ENCODE measurements at regions not wholly inside any gene's neighbourhood (a gene's known extent, or its start where the extent isn't known, plus 50 kb on each side); places are given as distances from the start of the nearest gene placed in this dataset.

GRCh38 chr6:165967810-165968407 is 199.7 kb downstream of the TBXT start:
- ChIA-PET POLR2A (no interaction called here), CTCF (no interaction called here)
- FAIRE-seq = no peak

More at GRCh38 chr6:165967810-165968407, 199.7 kb downstream of the TBXT start:
- Histone ChIP-seq H3K9me3 (replicated peaks; ENCODE audit: control insufficient read depth, insufficient read depth, low read length) (no peaks in the 10 kb centered on the region), H3K4me1 (ENCODE audit: control insufficient read depth, extremely low read depth, insufficient read depth, low read length) (no peaks in the 10 kb centered on the region), H4K20me1 (replicated peaks; ENCODE audit: control insufficient read depth, extremely low read depth, insufficient read depth, low read length) (no peaks in the 10 kb centered on the region), H3K9ac (replicated peaks; ENCODE audit: extremely low read depth, insufficient read depth, low read length) (no peak overlapping the region), H3K27ac (ENCODE audit: insufficient read depth, low read depth, low read length) (no peak overlapping the region), H3K4me2 (ENCODE audit: insufficient read depth, low read length) (no peak overlapping the region), H3K36me3 (ENCODE audit: control insufficient read depth in 2 of 2, extremely low read depth in 1 of 2, insufficient read depth in 2 of 2, low read length in 2 of 2) (no peaks in the 10 kb centered on the region), H3K27me3 (ENCODE audit: control insufficient read depth in 2 of 2, insufficient read depth in 2 of 2, low read length in 2 of 2) (no peaks in the 10 kb centered on the region), H2AFZ (ENCODE audit: low read depth, low read length) (no peak overlapping the region), H3K9me1 (replicated peaks; ENCODE audit: control insufficient read depth, extremely low read depth, insufficient read depth, low read length) (no peaks in the 10 kb centered on the region), H3K79me2 (ENCODE audit: control insufficient read depth, insufficient read depth, low read length) (no peaks in the 10 kb centered on the region), H3K4me3 (replicated peaks in 1 of 3; ENCODE audit: insufficient read depth in 1 of 3, low read depth in 1 of 3, low read length in 3 of 3) (no peak overlapping the region)
- TF ChIP-seq CTCF (IDR thresholded peaks at IDR 0.05; ENCODE audit: extremely low read depth in 1 of 2, insufficient read depth in 1 of 2, low read depth in 1 of 2, low read length in 2 of 2) = no peak
- TF ChIP-seq POLR2A (IDR thresholded peaks at IDR 0.05; ENCODE audit: low read depth, low read length) = no peak
- TF ChIP-seq FOS (IDR thresholded peaks at IDR 0.05; ENCODE audit: borderline replicate concordance, insufficient read depth, low read length) = no peak
- TF ChIP-seq GATA2 (IDR thresholded peaks at IDR 0.05; ENCODE audit: insufficient read depth, insufficient read length, low read depth, low read length) = no peak
- no peak for TF ChIP-seq MYC (IDR thresholded peaks at IDR 0.05; ENCODE audit: low read depth, low read length)
- TF ChIP-seq EZH2 (IDR thresholded peaks at IDR 0.05; ENCODE audit: borderline replicate concordance, low read depth, low read length, severe bottlenecking) = no peak
- no peak for TF ChIP-seq POLR2AphosphoS5 (IDR thresholded peaks at IDR 0.05; ENCODE audit: insufficient read depth, low read depth, low read length)
- dilution Hi-C loops (cut with MboI; ENCODE audit: extremely low pct_ligation_motif_present, low sequenced_read_pairs) (no loop called here), intact Hi-C loops (cut with micrococcal nuclease) (no loop called here)
- no peak for DNase-seq (ENCODE audit: low read depth, low spot score)
- BruUV-seq (replicated peaks) = no TSS peak

Measured in endothelial cell of umbilical vein (primary cell).